SK-N-SH (cell line): ENCODE measurements at regions not wholly inside any gene's neighbourhood (a gene's known extent, or its start where the extent isn't known, plus 50 kb on each side); places are given as distances from the start of the nearest gene placed in this dataset.

ENCODE experiments used
- CTCF ChIA-PET: fragments of 300-600, 350-600 bp; formaldehyde crosslinking; extraction: SDS; loops from one replicate; lab custom pipeline; 2021; lab: Yijun Ruan, JAX
- POLR2A ChIA-PET: fragments of 350-600 bp; sonication (Branson Sonifier 250); formaldehyde crosslinking; extraction: SDS; loops from one replicate; lab custom pipeline; 2020; ENCODE audit warnings: antibody characterized with exemption, inconsistent platforms; lab: Yijun Ruan, JAX
- DNase-seq: peaks from one replicate; pipeline ENCODE4 v3.0.0; 2012
- H2AFZ ChIP-seq: fragments of 200-600 bp; sonication (generic); 2 replicates; pipeline ENCODE4 v1.8.1; 2016; ENCODE audit warnings: antibody characterized with exemption, mild to moderate bottlenecking, low read depth
- H3F3A ChIP-seq: fragments of 200-600 bp; sonication (generic); replicated peaks from 2 replicates; pipeline ENCODE3; 2016; ENCODE audit warnings: antibody characterized with exemption, mild to moderate bottlenecking; ENCODE audit not compliant: insufficient read depth
- H3K27ac ChIP-seq, 2 experiments: fragments of 200-500 bp in 1 of 2; fragments of 200-600 bp in 1 of 2; sonication (Bioruptor generic) in 1 of 2; sonication (generic), shearing (Covaris generic) in 1 of 2; 2 replicates each; pipeline versions ENCODE4 v1.5.1 to v1.6.1; 2014 to 2016; ENCODE audit warnings: low read depth in 2 of 2, inconsistent platforms in 1 of 2, low read length in 1 of 2, mild to moderate bottlenecking in 1 of 2, mixed read lengths in 1 of 2
- H3K27me3 ChIP-seq: fragments of 200-600 bp; sonication (generic), shearing (Covaris generic); 2 replicates; pipeline ENCODE4 v1.6.1; 2016; ENCODE audit warnings: mixed run types; ENCODE audit not compliant: insufficient read depth
- H3K36me3 ChIP-seq, 2 experiments: fragments of 200-500 bp in 1 of 2; fragments of 200-600 bp in 1 of 2; sonication (Bioruptor generic) in 1 of 2; sonication (generic) in 1 of 2; replicated peaks in 1 of 2; 2 replicates each; pipeline versions ENCODE3 to v1.5.1; 2014 to 2016; ENCODE audit warnings: low read length in 1 of 2, mild to moderate bottlenecking in 1 of 2; ENCODE audit not compliant: insufficient read depth in 2 of 2, control insufficient read depth in 1 of 2
- H3K4me1 ChIP-seq, 2 experiments: fragments of 200-500 bp in 1 of 2; fragments of 200-600 bp in 1 of 2; sonication (Bioruptor generic) in 1 of 2; sonication (generic), shearing (Covaris generic) in 1 of 2; 2 replicates each; pipeline versions ENCODE4 v1.5.1 to v1.6.1; 2014 to 2016; ENCODE audit warnings: low read depth in 1 of 2, low read length in 1 of 2, mixed run types in 1 of 2; ENCODE audit not compliant: insufficient read depth in 2 of 2, control insufficient read depth in 1 of 2
- H3K4me2 ChIP-seq: fragments of 200-600 bp; sonication (generic), shearing (Covaris generic); 2 replicates; pipeline ENCODE4 v1.6.1; 2017; ENCODE audit warnings: mixed run types
- H3K4me3 ChIP-seq, 2 experiments: fragments of 200-500 bp in 1 of 2; fragments of 200-600 bp in 1 of 2; sonication (Bioruptor generic) in 1 of 2; sonication (generic), shearing (Covaris generic) in 1 of 2; 2 replicates each; pipeline versions ENCODE4 v1.5.1 to v1.8.1; 2014 to 2016; ENCODE audit warnings: low read depth in 2 of 2, inconsistent platforms in 1 of 2, low read length in 1 of 2, mild to moderate bottlenecking in 1 of 2, mixed read lengths in 1 of 2, moderate library complexity in 1 of 2
- H3K79me2 ChIP-seq: fragments of 200-600 bp; sonication (generic); 2 replicates; pipeline ENCODE4 v1.8.1; 2017; ENCODE audit warnings: mild to moderate bottlenecking; ENCODE audit not compliant: insufficient read depth
- H3K9ac ChIP-seq: fragments of 200-600 bp; sonication (generic); 2 replicates; pipeline ENCODE4 v1.6.1; 2017; ENCODE audit warnings: mixed run types
- H3K9me2 ChIP-seq: fragments of 200-600 bp; sonication (generic); 2 replicates; pipeline ENCODE4 v1.6.1; 2017; ENCODE audit warnings: mixed run types
- H3K9me3 ChIP-seq: fragments of 200-600 bp; sonication (generic); 2 replicates; pipeline ENCODE4 v1.6.1; 2017; ENCODE audit warnings: mixed run types, mild to moderate bottlenecking, moderate library complexity
- H4K20me1 ChIP-seq: fragments of 200-600 bp; sonication (generic); 2 replicates; pipeline ENCODE4 v1.6.1; 2017; ENCODE audit warnings: mild to moderate bottlenecking, mixed run types; ENCODE audit not compliant: insufficient read depth
- CTCF ChIP-seq: fragments of 200-600 bp; sonication (generic); IDR thresholded peaks from 2 replicates; pipeline ENCODE4 v1.6.1; 2017; ENCODE audit warnings: antibody characterized with exemption, mild to moderate bottlenecking, moderate library complexity
- ELF1 ChIP-seq: IDR thresholded peaks from 2 replicates; pipeline ENCODE4 v1.4.0; 2012
- EP300 ChIP-seq, 2 experiments: IDR thresholded peaks; 2 replicates each; pipeline versions ENCODE4 v1.4.0 to v1.6.1; 2012; ENCODE audit warnings: borderline replicate concordance in 1 of 2, low read depth in 1 of 2, low read length in 1 of 2
- EZH2phosphoT487 ChIP-seq: fragments of 200-600 bp; sonication (generic); IDR thresholded peaks from 2 replicates; pipeline ENCODE4 v1.6.1; 2017; ENCODE audit warnings: low read depth, mixed run types, mild to moderate bottlenecking, antibody characterized with exemption, moderate library complexity, borderline replicate concordance
- FOXM1 ChIP-seq: IDR thresholded peaks from 2 replicates; pipeline ENCODE4 v1.4.0; 2012; ENCODE audit warnings: low read depth, mild to moderate bottlenecking
- GATA2 ChIP-seq: sonication (generic); formaldehyde crosslinking; IDR thresholded peaks from 2 replicates; pipeline ENCODE4 v1.5.0; 2020; ENCODE audit warnings: mild to moderate bottlenecking, missing genetic modification reagents
- MEF2A ChIP-seq: IDR thresholded peaks from 2 replicates; pipeline ENCODE4 v1.4.0; 2012; ENCODE audit warnings: low read depth, borderline replicate concordance
- MXI1 ChIP-seq: IDR thresholded peaks from 2 replicates; pipeline ENCODE4 v1.6.1; 2012; ENCODE audit warnings: mild to moderate bottlenecking, low read depth, low read length, improper control_type of control experiment
- POLR2AphosphoS5 ChIP-seq: IDR thresholded peaks from 2 replicates; pipeline ENCODE4 v1.6.1; 2012; ENCODE audit warnings: low read depth, low read length
- RAD21 ChIP-seq: IDR thresholded peaks from 2 replicates; pipeline ENCODE4 v1.6.1; 2012; ENCODE audit warnings: mild to moderate bottlenecking, low read length
- RFX5 ChIP-seq: IDR thresholded peaks from 2 replicates; pipeline ENCODE4 v1.6.1; 2012; ENCODE audit warnings: mild to moderate bottlenecking, improper control_type of control experiment, low read length
- SIN3A ChIP-seq: IDR thresholded peaks from 2 replicates; pipeline ENCODE4 v1.6.1; 2012; ENCODE audit warnings: low read depth, mild to moderate bottlenecking, low read length, moderate library complexity, borderline replicate concordance
- SMC3 ChIP-seq: IDR thresholded peaks from 2 replicates; pipeline ENCODE4 v1.6.1; 2012; ENCODE audit warnings: low read depth, low read length, improper control_type of control experiment
- TCF12 ChIP-seq: IDR thresholded peaks from 2 replicates; pipeline ENCODE4 v1.4.0; 2012
- USF1 ChIP-seq: IDR thresholded peaks from 2 replicates; pipeline ENCODE4 v1.4.0; 2012; ENCODE audit warnings: low read depth, borderline replicate concordance
- USF2 ChIP-seq: fragments of 150-350 bp; IDR thresholded peaks from 2 replicates; pipeline ENCODE4 v1.6.1; 2017; ENCODE audit warnings: antibody characterized with exemption, low read length, low read depth, borderline replicate concordance
- YY1 ChIP-seq: IDR thresholded peaks from 2 replicates; pipeline ENCODE4 v1.4.0; 2012; ENCODE audit warnings: low read depth, mild to moderate bottlenecking
- WGBS: methylation state at CpG from one replicate; pipeline ENCODE4 v1.1.6; 2017; ENCODE audit warnings: low lambda C conversion rate; 5-methylcytosine and 5-hydroxymethylcytosine counted together

- Histone ChIP-seq H3K4me2 (no peak overlapping the region), H2AFZ (no peak overlapping the region), H3K27ac (no peak overlapping the region; a peak in 1 of 4 replicates), H3K36me3 (no peaks in the 10 kb centered on the region), H3K9me2 (no peaks in the 10 kb centered on the region), H3K27me3 (no peaks in the 10 kb centered on the region), H3K9ac (no peak overlapping the region), H3K9me3 (no peaks in the 10 kb centered on the region), H3K4me1 (no peaks in the 10 kb centered on the region), H4K20me1 (no peaks in the 10 kb centered on the region), H3K79me2 (no peaks in the 10 kb centered on the region), H3F3A (no peaks in the 10 kb centered on the region), H3K4me3 (no peak overlapping the region)
- TF ChIP-seq EZH2phosphoT487: no peak
- no peak for TF ChIP-seq MXI1
- TF ChIP-seq GATA2: no peak
- no peak for TF ChIP-seq YY1
- no peak for TF ChIP-seq TCF12
- TF ChIP-seq FOXM1: no peak
- TF ChIP-seq RFX5: no peak
- no peak for TF ChIP-seq SIN3A
- TF ChIP-seq RAD21: no peak
- ChIA-PET CTCF (no interaction called here), POLR2A (no interaction called here)
- 35% methylated on average over 4 of the region's 4 CpGs for WGBS
- no peak for DNase-seq
Observed at GRCh38 chr5:117054911-117055310, 480.3 kb upstream of the SEMA6A start.

GRCh38 chr5:117054141-117054540, 479.5 kb upstream of the SEMA6A start:
- H3K4me1 ChIP-seq: no peaks in the 10 kb centered on the region

More at GRCh38 chr5:117054141-117054540, 479.5 kb upstream of the SEMA6A start:
- TF ChIP-seq ELF1: no peak
- no peak for TF ChIP-seq SMC3
- no peak for TF ChIP-seq EZH2phosphoT487
- no peak for TF ChIP-seq RAD21
- TF ChIP-seq USF1: no peak
- TF ChIP-seq CTCF: no peak
- no peak for TF ChIP-seq GATA2
- no peak for TF ChIP-seq POLR2AphosphoS5
- TF ChIP-seq USF2: no peak
- no peak for TF ChIP-seq MEF2A
- no peak for TF ChIP-seq EP300 (IDR thresholded peaks at IDR 0.05; ENCODE audit: borderline replicate concordance in 1 of 2, low read depth in 1 of 2, low read length in 1 of 2)
- Histone ChIP-seq H2AFZ (no peak overlapping the region), H3K9ac (no peak overlapping the region), H3K79me2 (no peaks in the 10 kb centered on the region), H3K4me3 (no peak overlapping the region), H3K4me2 (no peak overlapping the region), H3K9me3 (no peaks in the 10 kb centered on the region), H3K9me2 (no peaks in the 10 kb centered on the region), H3K36me3 (no peaks in the 10 kb centered on the region), H4K20me1 (no peaks in the 10 kb centered on the region), H3K27ac (no peak overlapping the region), H3K27me3 (no peaks in the 10 kb centered on the region), H3F3A (no peaks in the 10 kb centered on the region)
- ChIA-PET POLR2A (no interaction called here), CTCF (no interaction called here)
- no peak for DNase-seq
- WGBS: 10% methylated on average over 1 of the region's 1 CpG
